HL-60 (cell line): ENCODE measurements at regions not wholly inside any gene's neighbourhood (a gene's known extent, or its start where the extent isn't known, plus 50 kb on each side); places are given as distances from the start of the nearest gene placed in this dataset.

Experiments
- CTCF ChIP-seq: IDR thresholded peaks from one replicate; pipeline ENCODE4 v1.5.1; 2011; ENCODE audit warnings: low read length, control low read depth, inconsistent platforms; ENCODE audit not compliant: insufficient read depth
- GABPA ChIP-seq: IDR thresholded peaks from 2 replicates; pipeline ENCODE4 v1.6.1; 2012; ENCODE audit warnings: low read depth
- POLR2AphosphoS5 ChIP-seq: IDR thresholded peaks from 2 replicates; pipeline ENCODE4 v1.6.1; 2012; ENCODE audit warnings: low read depth
- REST ChIP-seq: IDR thresholded peaks from 2 replicates; pipeline ENCODE4 v1.6.1; 2012; ENCODE audit warnings: low read depth; ENCODE audit not compliant: insufficient replicate concordance
- SPI1 ChIP-seq: IDR thresholded peaks from 2 replicates; pipeline ENCODE4 v1.6.1; 2012; ENCODE audit warnings: low read depth, mild to moderate bottlenecking, borderline replicate concordance

GRCh38 chr6:105964979-105965760 lies 121.0 kb upstream of the PRDM1 start:
- no peak for TF ChIP-seq CTCF
- no peak for TF ChIP-seq REST
- TF ChIP-seq POLR2AphosphoS5: no peak
- no peak for TF ChIP-seq GABPA
- TF ChIP-seq SPI1: no peak
